Fibroblast of skin of right biceps (primary cell): ENCODE measurements at regions not wholly inside any gene's neighbourhood (a gene's known extent, or its start where the extent isn't known, plus 50 kb on each side); places are given as distances from the start of the nearest gene placed in this dataset.

Experiments used
- DNase-seq: peaks from one replicate; pipeline ENCODE4 v3.0.0-alpha.2; 2013

DNA sequence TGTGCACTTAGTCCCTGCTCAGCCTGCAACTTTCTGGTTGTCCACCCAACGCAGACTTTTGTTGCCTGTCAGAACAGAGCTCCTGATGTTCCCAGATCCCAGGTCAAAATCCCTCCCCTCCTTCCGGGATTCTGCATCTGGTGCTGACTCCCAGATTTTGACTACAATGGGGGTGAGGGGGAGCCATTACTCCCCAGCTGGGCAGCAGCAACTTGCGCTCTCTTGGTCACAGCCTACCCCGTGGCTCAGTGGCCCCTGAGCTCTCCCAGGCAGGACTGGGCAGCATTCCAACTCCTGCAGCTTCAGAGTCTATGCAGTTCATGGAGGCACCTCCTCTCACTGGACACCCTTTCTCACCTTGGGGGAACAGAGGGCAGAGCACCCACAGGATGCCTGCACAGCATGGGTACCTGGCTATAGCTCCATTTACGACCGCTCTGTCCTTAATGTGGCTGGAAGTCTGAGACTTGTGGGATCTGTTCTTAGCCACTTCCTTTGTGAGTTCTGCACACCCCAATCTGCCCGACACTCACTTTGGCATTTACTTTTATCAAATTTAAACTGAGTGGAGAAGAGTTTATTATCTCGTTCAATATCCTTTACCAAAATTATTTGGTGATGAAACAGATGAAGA lies 545.5 kb upstream of the MGMT start:
- DNase-seq: no peak

DNA sequence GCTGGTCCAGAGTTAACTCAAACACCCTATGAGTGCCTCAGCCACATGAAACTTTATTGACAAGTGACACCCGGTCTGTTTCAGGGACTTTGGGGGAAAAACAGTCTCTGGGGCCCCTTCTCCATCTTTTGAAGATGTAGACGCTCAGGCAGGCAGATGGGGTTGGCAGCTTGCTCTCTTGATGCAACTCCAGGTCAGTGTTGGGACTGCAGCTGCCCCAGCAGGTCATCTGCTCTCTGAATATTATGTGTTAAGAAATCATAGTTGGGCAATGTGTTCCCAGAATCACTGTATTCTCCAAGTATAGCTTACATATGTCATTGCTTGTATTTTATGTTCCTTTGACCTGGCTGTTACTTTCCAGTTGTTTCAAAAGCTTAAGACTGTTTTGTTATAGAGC lies 544.9 kb upstream of the MGMT start:
- no peak for DNase-seq

DNA sequence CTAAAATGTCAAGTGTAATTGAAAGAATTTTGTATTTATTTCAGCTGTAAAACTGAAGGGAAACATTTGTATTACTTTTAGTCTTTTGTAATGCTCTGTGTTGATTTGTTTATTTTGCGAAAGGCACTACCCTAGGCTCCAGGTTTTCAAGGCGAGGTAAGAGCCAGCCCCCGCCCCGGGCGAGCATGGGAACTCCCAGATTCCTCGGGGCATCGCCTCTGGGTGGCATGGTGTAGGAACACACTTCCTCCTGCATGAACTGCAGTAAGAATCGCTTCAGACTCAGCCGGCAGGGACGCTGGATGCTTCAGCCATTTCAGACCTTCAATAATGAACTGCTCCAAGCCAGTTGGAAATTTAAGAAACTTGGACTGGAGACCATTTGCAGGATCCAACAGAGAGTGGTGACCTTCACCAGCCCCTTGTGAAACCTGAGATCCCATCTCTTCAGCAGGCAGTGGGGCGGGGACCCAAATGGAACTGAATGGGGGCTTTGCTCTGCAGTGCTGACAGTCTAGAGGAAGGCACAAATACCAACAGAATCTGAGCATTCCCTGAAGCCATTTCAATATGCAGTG lies 544.3 kb upstream of the MGMT start:
- DNase-seq: no peak

DNA sequence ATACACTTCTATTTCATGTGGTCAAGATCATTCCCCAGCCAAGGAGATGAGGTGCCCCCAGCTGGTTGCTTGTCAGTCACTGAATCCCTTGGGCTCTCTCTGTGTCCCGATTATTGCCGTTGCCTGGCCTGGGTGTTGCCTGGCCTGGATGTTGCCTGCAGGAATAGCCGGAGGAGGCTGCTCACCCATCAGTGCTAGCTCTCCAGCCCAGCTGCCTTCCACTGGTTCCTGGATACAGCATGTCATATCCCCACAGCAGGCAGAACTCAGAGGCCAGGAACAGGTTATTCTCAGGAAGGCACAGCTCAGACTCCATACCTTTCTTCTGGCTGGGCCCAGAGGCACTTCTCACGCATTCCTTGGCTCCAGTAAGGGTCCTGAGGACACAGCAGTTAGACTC lies 542.1 kb upstream of the MGMT start:
- DNase-seq: no peak

DNA sequence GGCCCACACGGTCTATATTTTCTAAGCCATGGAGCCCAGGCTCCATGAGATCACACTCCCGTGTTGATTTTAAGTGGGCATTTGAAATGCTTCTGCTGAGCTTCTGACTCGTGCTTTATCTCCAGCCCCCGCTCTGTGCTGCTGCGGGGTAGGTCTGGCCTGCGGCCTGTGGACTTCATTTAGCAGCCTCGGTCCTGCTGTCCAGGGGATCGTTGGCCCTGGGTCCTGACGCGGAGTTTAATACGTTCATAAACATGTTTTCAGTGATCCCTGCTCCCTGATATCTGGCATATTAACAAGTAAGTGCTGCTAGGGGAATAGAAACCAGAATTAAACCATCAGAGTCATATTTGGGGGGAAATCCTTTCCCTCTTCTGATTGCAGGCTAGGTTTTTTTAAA lies 540.3 kb upstream of the MGMT start:
- DNase-seq: no peak

DNA sequence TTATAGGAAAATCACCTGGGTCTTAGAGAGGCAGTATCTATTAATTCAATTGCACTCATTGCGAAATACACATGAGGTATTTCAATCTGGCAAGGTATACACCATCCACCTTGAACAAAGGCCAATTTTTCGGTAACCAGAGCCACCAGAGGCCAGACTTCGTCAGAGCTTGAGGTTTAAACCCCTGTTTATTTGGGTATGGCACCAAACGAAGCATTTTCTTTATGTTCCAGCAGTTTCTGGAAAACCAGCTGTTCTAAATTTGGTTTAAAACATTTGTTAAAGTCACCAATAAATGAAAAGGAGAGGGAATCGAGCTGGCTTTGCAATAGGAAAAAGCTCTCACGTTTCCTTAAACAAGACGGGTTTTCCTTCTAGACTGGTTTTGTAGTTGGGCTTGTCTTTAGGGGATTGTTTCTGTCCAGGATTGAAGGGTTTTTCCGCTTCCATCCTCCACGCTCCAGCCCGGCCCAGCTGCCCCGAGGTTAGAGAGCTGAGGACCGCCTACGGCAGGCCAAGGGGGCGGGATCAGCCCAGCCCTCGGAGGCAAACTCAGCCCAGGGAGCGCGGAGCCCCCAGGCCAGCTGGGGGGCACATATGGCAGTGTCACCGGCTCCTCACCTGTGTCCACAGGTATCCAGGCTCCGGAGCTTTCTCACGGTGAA lies 539.4 kb upstream of the MGMT start:
- peak; percentile 16 for DNase-seq

DNA sequence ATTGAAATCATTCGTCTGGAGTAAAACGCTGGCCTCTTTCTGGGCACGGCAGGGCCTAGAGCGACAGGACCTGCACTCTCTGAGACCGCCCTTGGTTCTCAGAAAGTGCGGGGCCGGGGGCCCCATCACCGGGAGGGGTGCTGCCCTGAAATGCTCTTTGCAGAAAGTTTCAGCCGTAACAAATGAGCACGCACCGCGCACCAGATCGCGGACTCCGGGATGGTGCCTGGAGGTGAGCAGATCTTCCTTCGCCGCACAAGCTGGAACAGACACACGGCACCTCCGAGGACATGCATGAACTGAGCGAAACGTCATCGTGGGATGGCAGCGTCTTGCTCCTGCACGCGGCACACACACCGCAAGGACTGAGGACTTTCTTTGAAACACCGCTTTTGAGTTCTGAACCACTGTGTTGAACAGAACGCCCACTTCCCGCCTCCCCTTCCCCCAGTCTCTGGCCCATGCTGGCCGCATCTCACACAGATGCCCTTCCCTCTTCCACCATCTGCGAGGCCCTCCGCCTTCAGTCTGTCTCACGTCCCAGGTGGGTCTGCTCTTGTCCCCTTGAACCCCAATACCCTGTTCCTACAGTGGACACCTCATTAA lies 538.7 kb upstream of the MGMT start:
- DNase-seq: no peak

DNA sequence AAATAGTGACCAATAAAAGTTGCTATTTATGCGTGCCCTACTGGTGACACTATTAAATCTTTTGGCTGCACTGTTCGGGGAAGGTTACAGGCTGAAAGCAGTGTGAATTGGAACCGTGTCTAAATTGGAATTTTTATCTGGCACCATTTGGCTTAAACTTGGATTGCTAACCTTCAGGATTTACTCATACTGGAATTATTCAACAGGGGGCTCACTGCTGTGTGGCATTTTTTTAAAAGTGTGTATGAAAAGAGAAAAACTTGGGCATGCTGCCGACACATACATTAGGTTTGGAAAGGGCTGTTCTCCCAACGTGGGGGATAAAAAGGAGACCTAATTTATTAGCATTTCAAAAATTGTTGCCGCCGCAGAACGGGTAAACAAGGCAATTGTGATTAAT lies 537.9 kb upstream of the MGMT start:
- peak; percentile 9 for DNase-seq

DNA sequence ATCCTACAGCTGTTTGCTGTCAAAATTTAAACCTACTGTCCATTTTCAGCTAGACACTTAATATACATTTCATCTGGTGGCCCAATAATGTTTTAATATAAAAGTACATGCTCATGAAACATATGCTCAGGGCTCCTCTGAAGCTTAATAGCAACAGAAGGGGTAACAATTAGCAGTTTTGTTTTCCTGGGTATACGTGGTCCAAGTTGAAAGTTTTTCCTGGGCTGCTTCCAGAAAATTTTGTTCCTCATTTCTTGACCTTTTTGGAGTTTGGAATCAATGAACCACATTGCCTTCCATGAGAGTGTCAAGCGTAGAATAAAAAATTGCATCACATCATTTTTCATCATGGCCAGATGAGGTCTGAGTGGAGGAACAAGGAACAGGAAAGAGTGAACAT lies 537.3 kb upstream of the MGMT start:
- DNase-seq: no peak

DNA sequence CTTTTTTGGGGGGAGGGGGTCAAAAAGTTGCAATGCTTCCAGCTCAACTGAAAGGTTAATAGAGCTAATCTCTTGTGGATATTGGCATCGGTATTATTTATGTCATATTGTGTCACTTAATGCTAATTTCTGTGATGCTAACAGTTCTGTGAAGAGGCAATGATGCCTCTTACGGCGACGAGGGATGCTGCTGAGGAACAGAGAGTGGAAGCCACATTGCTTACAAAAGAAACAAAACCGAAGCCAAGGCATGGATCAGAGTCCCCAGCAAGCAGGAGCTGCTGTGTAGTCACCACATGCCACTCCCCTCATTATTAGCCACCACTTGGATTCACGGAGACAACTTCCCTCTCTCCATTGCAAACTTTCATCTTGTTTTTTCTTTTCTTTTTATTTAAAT lies 536.5 kb upstream of the MGMT start:
- DNase-seq: no peak

DNA sequence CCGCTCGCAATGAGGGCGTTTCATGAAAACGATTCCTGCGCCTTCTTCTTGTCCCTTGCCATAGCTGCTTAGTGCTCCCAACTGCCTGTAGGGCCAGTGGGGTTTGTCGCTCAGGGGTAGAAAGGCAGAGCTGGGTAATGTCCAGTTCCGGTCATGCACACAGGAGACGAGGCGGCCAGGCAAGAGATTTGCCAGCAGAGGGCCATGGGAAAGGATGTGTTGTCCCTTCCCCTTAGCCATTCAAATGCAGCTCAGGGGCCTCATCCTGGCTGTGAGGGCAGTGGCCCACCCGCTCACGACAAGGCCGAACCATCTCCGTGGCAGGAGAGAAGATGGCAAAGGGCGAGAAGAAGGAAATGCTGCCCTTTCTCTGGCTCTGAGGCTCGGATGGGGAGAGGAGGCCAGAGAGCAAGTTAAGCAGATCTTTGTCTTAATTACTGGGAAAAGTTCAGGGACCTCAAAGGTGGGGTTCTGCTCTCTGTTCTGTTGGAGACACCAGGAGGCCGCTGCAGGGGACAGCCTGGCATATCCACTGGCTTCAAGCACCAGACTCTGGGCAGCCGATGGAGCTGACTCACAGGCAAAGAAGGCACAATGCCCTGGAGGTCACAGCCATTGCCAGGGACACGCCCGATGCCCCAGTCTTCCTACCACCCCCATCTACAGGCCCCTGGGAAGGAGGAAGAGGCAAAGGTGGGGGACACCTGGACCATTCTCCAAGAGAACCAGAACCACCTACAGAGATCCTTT lies 534.8 kb upstream of the MGMT start:
- DNase-seq: no peak

DNA sequence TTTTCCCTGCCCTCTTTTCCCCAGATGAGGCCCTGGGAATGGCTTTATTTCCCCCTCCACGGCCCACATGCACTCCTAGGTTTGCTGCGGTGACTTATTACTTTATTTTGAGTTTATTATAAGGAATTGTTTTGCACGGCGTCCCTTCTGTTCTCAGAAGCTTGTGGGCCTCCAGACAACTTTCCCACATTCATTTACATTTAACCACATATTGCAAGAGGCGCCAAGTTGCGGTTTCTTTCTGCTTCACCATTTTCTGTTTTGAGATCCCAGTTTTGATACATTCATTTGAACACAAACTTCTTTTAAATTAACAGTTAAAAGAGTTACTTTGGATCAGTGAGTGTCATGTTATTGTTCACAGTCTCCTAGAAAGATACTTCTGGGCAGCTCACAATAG lies 532.5 kb upstream of the MGMT start:
- DNase-seq: no peak

DNA sequence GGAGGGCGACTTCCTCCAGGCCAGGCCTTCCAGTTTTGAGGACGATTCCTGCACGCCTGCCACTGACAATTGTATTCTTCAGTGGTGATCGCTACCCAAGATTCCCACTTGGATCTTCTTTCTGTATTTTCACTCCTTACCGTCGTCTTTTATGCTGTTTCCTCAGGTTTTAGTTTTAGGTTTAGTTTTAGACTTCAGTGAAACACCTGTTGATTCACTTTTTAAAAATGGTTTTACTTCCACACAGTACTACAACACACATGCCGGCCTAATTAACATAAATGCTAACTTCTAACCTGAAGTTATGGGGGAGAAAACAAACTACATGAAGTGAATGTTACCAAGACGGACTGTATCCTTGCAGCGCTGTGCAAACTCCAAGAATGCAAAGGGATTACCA lies 530.6 kb upstream of the MGMT start:
- DNase-seq: no peak

DNA sequence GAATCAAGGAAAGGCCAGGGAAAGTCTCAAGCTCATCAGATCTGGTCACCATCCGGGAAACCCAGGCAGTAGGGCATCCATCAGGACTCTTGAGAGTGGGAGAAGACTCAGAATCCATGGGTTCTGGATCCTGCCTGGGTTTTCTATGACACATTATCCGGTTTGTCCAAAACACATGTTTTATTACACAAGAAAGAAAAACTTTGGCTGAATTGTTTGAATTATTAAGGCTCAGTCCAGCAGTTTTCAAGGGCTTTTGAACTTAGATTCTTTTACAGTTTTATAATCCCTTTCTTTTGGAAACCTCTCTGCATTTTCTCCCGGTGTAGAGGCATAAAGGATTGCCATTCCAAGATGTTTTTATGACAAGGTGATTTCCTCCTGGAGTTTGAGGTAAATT lies 528.5 kb upstream of the MGMT start:
- DNase-seq: no peak

DNA sequence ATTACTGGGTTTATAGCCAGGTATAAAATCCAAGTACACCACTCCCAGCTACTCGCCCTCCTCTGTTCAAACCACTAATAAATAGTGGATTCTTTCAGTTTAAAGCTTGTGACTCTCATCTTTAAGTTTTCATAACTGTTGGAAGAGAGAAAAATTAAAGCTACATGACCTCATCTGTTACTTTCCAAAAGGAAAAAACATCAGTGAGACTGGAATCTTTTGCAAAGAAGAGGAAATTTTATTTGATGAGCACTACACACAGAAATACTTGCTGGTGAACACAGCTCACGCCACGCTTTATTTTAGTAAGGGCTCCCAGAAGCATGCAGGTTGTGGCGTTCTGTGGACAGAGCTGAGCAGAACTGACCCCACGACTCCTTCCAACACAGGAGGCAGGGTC lies 527.0 kb upstream of the MGMT start:
- DNase-seq: no peak

DNA sequence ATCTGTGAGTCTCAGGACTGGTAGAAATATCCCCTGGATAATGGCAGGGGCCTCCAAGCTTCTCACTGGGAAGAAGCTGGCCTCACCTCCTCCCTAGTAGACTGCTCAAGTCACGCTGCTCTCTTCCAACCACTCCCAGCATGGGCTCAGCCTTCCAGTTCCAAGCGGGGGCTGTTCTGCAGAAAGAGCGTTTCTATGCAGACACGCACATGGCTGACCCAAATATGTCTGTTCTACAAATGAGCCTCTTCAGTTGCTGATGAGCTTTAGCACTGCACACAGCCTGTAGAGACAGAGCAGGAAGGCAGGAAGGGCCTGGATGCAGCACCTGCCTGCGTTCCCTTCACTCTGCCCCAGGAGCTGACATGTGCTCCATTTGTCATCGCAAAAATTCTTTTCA lies 523.9 kb upstream of the MGMT start:
- DNase-seq: no peak

DNA sequence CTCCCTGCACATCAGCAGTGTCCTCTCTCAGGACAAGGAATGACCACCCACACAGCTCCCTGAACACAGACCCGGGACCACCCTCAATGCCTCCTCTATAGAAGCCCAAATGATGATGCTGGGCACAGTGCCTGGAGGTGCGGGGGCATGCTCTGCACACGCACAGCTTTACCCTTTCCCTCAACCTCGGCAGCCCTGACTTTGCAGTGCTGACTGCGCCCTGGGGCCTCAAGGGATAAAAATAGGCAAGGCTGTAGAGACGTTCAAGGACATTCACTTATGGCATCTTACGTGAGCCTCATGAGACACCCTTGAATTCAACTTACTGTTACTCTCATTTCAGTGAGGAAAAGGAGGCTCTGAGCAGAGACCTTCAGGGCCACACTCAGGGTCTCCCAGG lies 521.6 kb upstream of the MGMT start:
- DNase-seq: no peak

DNA sequence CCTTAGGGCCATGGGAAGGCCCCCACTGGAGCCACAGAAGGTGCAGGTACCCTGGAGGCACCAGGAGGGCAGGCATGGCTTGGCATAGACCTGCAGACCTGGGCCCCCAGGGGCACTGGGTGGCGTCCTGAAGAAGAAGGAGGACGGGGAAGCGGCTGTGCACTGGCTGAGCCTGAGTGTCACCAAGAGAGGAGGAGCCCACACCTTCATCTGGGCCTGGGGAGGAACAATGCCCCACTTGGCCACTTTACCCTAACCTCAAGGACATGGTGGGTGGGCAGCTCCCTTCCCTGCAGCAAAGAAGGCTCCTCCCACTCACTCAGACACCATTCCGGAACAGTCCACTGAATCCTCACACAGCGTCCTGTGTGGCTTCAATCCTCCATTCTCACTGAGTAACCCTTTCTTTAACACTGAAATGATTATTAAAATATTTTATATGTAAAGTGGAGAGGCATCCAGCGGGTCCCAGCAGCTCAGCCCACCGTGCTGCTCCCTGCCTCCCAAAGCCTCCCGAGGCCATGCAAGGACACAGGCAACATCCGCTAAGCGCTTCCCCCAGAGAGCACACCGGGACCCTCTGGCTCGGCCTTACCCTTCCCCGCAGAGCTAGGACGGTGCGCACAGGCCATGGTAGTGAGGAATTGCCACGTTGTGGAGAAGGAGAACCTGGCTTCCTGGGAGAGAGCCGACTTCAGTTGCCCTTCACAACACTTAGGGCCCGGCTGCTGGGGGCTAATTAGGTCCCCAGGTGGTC lies 516.7 kb upstream of the MGMT start:
- DNase-seq: no peak

DNA sequence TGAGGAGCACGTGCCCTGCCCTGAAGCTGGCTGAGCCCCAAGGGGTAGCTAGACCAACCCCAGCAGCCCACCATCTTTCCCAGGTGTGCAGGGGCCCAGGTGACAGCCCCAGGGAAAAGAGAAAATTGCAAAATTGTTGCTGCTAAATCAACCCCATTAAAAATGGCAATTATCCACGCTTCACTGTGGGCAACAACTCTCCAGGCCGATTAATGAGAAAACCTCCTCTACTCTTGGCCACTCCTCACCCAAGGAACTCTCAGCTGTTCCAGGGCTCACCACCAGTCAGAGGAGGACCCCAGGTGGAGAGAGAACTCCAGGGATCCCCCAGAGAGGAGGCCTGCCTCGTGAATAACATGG lies 516.1 kb upstream of the MGMT start:
- DNase-seq: no peak

DNA sequence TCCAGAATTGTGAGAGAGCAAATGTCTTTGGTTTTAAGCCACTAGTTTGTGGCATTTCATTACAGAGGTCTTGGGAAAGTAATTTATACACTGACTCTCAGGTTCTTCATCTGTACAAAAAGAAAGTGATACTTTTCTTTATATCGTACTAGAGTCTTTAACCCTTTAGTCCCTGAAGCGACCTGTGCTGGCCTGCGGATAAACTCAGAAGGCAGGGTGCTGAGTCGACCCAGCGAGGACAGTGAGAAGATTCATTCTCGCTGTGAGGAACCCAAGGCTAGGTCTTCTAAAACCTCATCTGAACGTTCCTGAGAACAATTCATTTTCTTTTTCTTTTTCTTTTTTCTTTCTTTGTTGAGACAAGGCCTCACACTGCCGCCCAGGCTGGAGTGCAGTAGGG lies 514.2 kb upstream of the MGMT start:
- no peak for DNase-seq

DNA sequence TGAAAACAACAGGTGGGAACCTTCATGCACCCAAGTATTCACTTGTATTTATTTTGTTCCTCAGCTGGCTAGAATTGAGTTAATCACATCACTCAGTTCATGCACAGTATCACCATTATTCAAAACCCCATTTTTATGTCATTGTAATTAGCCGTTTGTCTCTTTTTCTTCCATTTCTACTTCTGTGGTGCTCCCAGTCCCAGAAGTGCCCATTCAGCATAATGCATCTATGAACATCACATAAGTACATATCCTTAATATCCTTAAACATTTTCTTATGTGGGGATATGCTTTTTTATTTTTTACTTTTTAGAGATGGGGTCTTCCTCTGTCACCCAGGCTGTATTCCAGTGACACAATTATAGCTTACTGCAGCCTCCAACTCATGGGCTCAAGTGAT lies 510.9 kb upstream of the MGMT start:
- DNase-seq: no peak

DNA sequence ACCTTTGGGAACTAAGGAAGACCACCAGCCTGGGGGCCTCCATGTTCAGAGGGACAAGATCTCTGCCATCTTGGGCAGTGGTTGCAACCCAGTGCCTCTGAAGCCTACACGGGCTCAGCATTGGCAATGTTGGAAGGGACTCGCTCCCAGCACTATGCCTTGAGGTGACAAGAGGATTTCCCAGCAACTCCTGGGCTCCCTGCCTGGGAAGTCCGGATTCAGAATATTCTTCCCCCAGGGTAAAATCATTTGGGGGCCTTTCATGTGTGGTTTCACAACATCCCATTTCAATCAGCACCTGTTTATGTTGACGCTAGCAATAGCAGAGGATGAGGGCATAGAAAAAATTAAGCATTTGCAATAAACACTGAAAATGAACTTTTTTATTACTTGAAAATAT lies 509.8 kb upstream of the MGMT start:
- DNase-seq: no peak
